ENCODE measurements at regions not wholly inside any gene's neighbourhood (a gene's known extent, or its start where the extent isn't known, plus 50 kb on each side); places are given as distances from the start of the nearest gene placed in this dataset.

- Histone ChIP-seq H3K4me1 (ENCODE audit: control insufficient read depth in 1 of 2, insufficient read depth in 1 of 2, low read depth in 1 of 2, low read length in 1 of 2) (no peaks in the 10 kb centered on the region), H3K9me3 (no peaks in the 10 kb centered on the region), H3K27ac (no peak overlapping the region), H3K27me3 (no peaks in the 10 kb centered on the region), H3K4me3 (ENCODE audit: low read depth in 1 of 2, low read length in 1 of 2) (no peak overlapping the region), H3K36me3 (no peaks in the 10 kb centered on the region)
- TF ChIP-seq, protein P1, sequence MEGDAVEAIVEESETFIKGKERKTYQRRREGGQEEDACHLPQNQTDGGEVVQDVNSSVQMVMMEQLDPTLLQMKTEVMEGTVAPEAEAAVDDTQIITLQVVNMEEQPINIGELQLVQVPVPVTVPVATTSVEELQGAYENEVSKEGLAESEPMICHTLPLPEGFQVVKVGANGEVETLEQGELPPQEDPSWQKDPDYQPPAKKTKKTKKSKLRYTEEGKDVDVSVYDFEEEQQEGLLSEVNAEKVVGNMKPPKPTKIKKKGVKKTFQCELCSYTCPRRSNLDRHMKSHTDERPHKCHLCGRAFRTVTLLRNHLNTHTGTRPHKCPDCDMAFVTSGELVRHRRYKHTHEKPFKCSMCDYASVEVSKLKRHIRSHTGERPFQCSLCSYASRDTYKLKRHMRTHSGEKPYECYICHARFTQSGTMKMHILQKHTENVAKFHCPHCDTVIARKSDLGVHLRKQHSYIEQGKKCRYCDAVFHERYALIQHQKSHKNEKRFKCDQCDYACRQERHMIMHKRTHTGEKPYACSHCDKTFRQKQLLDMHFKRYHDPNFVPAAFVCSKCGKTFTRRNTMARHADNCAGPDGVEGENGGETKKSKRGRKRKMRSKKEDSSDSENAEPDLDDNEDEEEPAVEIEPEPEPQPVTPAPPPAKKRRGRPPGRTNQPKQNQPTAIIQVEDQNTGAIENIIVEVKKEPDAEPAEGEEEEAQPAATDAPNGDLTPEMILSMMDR (IDR thresholded peaks at IDR 0.05): no peak
Observed at GRCh38 chr1:60345049-60345448, 271.5 kb upstream of the C1orf87 start.

- no peaks in the 10 kb centered on the region for H3K27me3 ChIP-seq
- TF ChIP-seq, protein P1 (IDR thresholded peaks at IDR 0.05): no peak
- no peak overlapping the region for H3K27ac ChIP-seq
- no peaks in the 10 kb centered on the region for H3K4me1 ChIP-seq (ENCODE audit: control insufficient read depth in 1 of 2, insufficient read depth in 1 of 2, low read depth in 1 of 2, low read length in 1 of 2)
- no peak overlapping the region for H3K4me3 ChIP-seq (ENCODE audit: low read depth in 1 of 2, low read length in 1 of 2)
- H3K9me3 ChIP-seq: no peaks in the 10 kb centered on the region
- no peaks in the 10 kb centered on the region for H3K36me3 ChIP-seq
Observed at GRCh38 chr1:60343736-60344135, 270.2 kb upstream of the C1orf87 start.

DNA sequence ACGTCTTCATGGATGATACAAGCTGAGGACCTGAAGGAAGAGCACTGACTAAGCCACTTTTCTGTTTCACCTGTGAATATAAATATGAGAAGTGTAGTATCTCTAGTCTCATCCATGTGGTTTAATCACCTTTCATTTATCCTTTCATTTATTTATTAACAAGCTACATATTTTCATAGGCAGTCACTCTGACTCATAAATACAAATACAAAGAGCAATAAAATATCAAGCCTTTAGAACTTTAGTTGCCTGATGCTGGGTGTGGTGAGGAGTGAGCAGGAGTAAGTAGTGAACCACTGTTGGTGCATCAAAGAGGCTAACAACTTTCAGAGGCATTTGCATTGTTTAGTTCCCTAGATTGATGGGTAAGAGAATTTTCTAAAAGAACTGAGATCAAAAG, 269.0 kb upstream of the C1orf87 start:
- Histone ChIP-seq H3K27ac (no peak overlapping the region), H3K27me3 (no peaks in the 10 kb centered on the region), H3K36me3 (no peaks in the 10 kb centered on the region), H3K4me1 (ENCODE audit: control insufficient read depth in 1 of 2, insufficient read depth in 1 of 2, low read depth in 1 of 2, low read length in 1 of 2) (no peaks in the 10 kb centered on the region), H3K9me3 (no peaks in the 10 kb centered on the region), H3K4me3 (ENCODE audit: low read depth in 1 of 2, low read length in 1 of 2) (no peak overlapping the region)
- TF ChIP-seq, protein P1 (IDR thresholded peaks at IDR 0.05): no peak

GRCh38 chr1:60341274-60341673, 267.7 kb upstream of the C1orf87 start:
- Histone ChIP-seq H3K4me3 (ENCODE audit: low read depth in 1 of 2, low read length in 1 of 2) (no peak overlapping the region), H3K27ac (no peak overlapping the region), H3K9me3 (no peaks in the 10 kb centered on the region), H3K4me1 (ENCODE audit: control insufficient read depth in 1 of 2, insufficient read depth in 1 of 2, low read depth in 1 of 2, low read length in 1 of 2) (no peaks in the 10 kb centered on the region), H3K27me3 (no peaks in the 10 kb centered on the region), H3K36me3 (no peaks in the 10 kb centered on the region)
- TF ChIP-seq, protein P1 (IDR thresholded peaks at IDR 0.05): no peak

- Histone ChIP-seq H3K4me3 (ENCODE audit: low read depth in 1 of 2, low read length in 1 of 2) (no peak overlapping the region), H3K4me1 (ENCODE audit: control insufficient read depth in 1 of 2, insufficient read depth in 1 of 2, low read depth in 1 of 2, low read length in 1 of 2) (no peaks in the 10 kb centered on the region), H3K36me3 (no peaks in the 10 kb centered on the region), H3K27ac (no peak overlapping the region), H3K9me3 (no peaks in the 10 kb centered on the region), H3K27me3 (no peaks in the 10 kb centered on the region)
- TF ChIP-seq, protein P1 (IDR thresholded peaks at IDR 0.05): no peak
Observed at GRCh38 chr1:60331647-60332046, 258.1 kb upstream of the C1orf87 start.

- TF ChIP-seq, protein P1 (IDR thresholded peaks at IDR 0.05): no peak
- Histone ChIP-seq H3K9me3 (no peaks in the 10 kb centered on the region), H3K4me3 (ENCODE audit: low read depth in 1 of 2, low read length in 1 of 2) (no peak overlapping the region), H3K4me1 (ENCODE audit: control insufficient read depth in 1 of 2, insufficient read depth in 1 of 2, low read depth in 1 of 2, low read length in 1 of 2) (no peaks in the 10 kb centered on the region), H3K27me3 (no peaks in the 10 kb centered on the region), H3K27ac (no peak overlapping the region), H3K36me3 (no peaks in the 10 kb centered on the region)
Observed at GRCh38 chr1:60329651-60330050, 256.1 kb upstream of the C1orf87 start.
